Prostate gland (tissue), 2 donors: ENCODE measurements at regions not wholly inside any gene's neighbourhood (a gene's known extent, or its start where the extent isn't known, plus 50 kb on each side); places are given as distances from the start of the nearest gene placed in this dataset.

ENCODE experiments used
- POLR2AphosphoS5 ChIP-seq: sonication (generic); formaldehyde crosslinking; IDR thresholded peaks from one replicate; pipeline ENCODE4 v1.6.1; 2017; ENCODE audit warnings: antibody characterized with exemption
- TF ChIP-seq, protein P1 (sequence below), 4 experiments: fragments of 200-600 bp in 2 of 4; fragments of 450-650 bp in 2 of 4; sonication (generic) in 2 of 4; IDR thresholded peaks; 1 replicate in 3 of 4; 2 replicates in 1 of 4; pipeline ENCODE4 v1.5.1; 2016 to 2019; ENCODE audit warnings: antibody characterized with exemption in 4 of 4, mild to moderate bottlenecking in 2 of 4, moderate library complexity in 2 of 4

- TF ChIP-seq, protein P1, sequence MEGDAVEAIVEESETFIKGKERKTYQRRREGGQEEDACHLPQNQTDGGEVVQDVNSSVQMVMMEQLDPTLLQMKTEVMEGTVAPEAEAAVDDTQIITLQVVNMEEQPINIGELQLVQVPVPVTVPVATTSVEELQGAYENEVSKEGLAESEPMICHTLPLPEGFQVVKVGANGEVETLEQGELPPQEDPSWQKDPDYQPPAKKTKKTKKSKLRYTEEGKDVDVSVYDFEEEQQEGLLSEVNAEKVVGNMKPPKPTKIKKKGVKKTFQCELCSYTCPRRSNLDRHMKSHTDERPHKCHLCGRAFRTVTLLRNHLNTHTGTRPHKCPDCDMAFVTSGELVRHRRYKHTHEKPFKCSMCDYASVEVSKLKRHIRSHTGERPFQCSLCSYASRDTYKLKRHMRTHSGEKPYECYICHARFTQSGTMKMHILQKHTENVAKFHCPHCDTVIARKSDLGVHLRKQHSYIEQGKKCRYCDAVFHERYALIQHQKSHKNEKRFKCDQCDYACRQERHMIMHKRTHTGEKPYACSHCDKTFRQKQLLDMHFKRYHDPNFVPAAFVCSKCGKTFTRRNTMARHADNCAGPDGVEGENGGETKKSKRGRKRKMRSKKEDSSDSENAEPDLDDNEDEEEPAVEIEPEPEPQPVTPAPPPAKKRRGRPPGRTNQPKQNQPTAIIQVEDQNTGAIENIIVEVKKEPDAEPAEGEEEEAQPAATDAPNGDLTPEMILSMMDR (IDR thresholded peaks at IDR 0.05) = no peak
- TF ChIP-seq POLR2AphosphoS5 = no peak
These were observed 353.9 kb downstream of the HACE1 start for GRCh38 chr6:104505838-104506237.
